ENCODE measurements at regions not wholly inside any gene's neighbourhood (a gene's known extent, or its start where the extent isn't known, plus 50 kb on each side); places are given as distances from the start of the nearest gene placed in this dataset.

GRCh38 chr7:125681508-125681907 is 751.9 kb upstream of the POT1 start:
- no peaks in the 10 kb centered on the region for H3K36me3 ChIP-seq
- no peaks in the 10 kb centered on the region for H3K9me3 ChIP-seq
- no peaks in the 10 kb centered on the region for H3K4me1 ChIP-seq
- TF ChIP-seq POLR2A (IDR thresholded peaks at IDR 0.05), result no peak
- TF ChIP-seq CTCF (IDR thresholded peaks at IDR 0.05), result no peak
- H3K27me3 ChIP-seq, result no peaks in the 10 kb centered on the region
- H3K27ac ChIP-seq, result no peak overlapping the region
- no peak for DNase-seq
- H3K4me3 ChIP-seq, result no peak overlapping the region

GRCh38 chr7:125678771-125679170 is 749.1 kb upstream of the POT1 start:
- Histone ChIP-seq H3K27ac (no peak overlapping the region), H3K9me3 (no peaks in the 10 kb centered on the region), H3K4me3 (no peak overlapping the region), H3K36me3 (no peaks in the 10 kb centered on the region), H3K4me1 (no peaks in the 10 kb centered on the region), H3K27me3 (no peaks in the 10 kb centered on the region)
- no peak for TF ChIP-seq CTCF (IDR thresholded peaks at IDR 0.05)
- no peak for TF ChIP-seq POLR2A (IDR thresholded peaks at IDR 0.05)
- DNase-seq, result no peak

GRCh38 chr7:125675640-125676039 is 746.0 kb upstream of the POT1 start:
- DNase-seq, result no peak
- H3K27ac ChIP-seq, result no peak overlapping the region
- no peaks in the 10 kb centered on the region for H3K27me3 ChIP-seq
- H3K36me3 ChIP-seq, result no peaks in the 10 kb centered on the region
- TF ChIP-seq CTCF (IDR thresholded peaks at IDR 0.05) (no peak), POLR2A (IDR thresholded peaks at IDR 0.05) (no peak)
- no peaks in the 10 kb centered on the region for H3K4me1 ChIP-seq
- H3K9me3 ChIP-seq, result no peaks in the 10 kb centered on the region
- no peak overlapping the region for H3K4me3 ChIP-seq

GRCh38 chr7:125675169-125675568 is 745.5 kb upstream of the POT1 start:
- Histone ChIP-seq H3K36me3 (no peaks in the 10 kb centered on the region), H3K27me3 (no peaks in the 10 kb centered on the region), H3K4me3 (no peak overlapping the region), H3K4me1 (no peaks in the 10 kb centered on the region), H3K9me3 (no peaks in the 10 kb centered on the region), H3K27ac (no peak overlapping the region)
- no peak for DNase-seq
- TF ChIP-seq CTCF (IDR thresholded peaks at IDR 0.05) (no peak), POLR2A (IDR thresholded peaks at IDR 0.05) (no peak)

- Histone ChIP-seq H3K27me3 (no peaks in the 10 kb centered on the region), H3K27ac (no peak overlapping the region), H3K9me3 (no peaks in the 10 kb centered on the region), H3K4me1 (no peaks in the 10 kb centered on the region), H3K36me3 (no peaks in the 10 kb centered on the region), H3K4me3 (no peak overlapping the region)
- no peak for TF ChIP-seq POLR2A (IDR thresholded peaks at IDR 0.05)
- TF ChIP-seq CTCF (IDR thresholded peaks at IDR 0.05), result peak in 1 of 6 experiments; percentile 18
- no peak for DNase-seq
These were observed 741.4 kb upstream of the POT1 start for GRCh38 chr7:125670926-125671572.
